ENCODE measurements at regions not wholly inside any gene's neighbourhood (a gene's known extent, or its start where the extent isn't known, plus 50 kb on each side); places are given as distances from the start of the nearest gene placed in this dataset.

- intact Hi-C loops (cut with DNase I) = no loop called here
- no peak for DNase-seq
Measured at GRCh38 chr10:4004144-4004543, 219.1 kb upstream of the KLF6 start.

- intact Hi-C loops (cut with DNase I) = no loop called here
- no peak for DNase-seq
Measured at GRCh38 chr10:4003348-4003973, 218.5 kb upstream of the KLF6 start.

GRCh38 chr10:4001811-4002210, 216.8 kb upstream of the KLF6 start:
- no peak for DNase-seq
- intact Hi-C loops (cut with DNase I) = no loop called here

- no peak for DNase-seq
- intact Hi-C loops (cut with DNase I) = no loop called here
Measured at GRCh38 chr10:3999642-4000041, 214.6 kb upstream of the KLF6 start.

GRCh38 chr10:3996697-3997096, 211.7 kb upstream of the KLF6 start:
- intact Hi-C loops (cut with DNase I) = no loop called here
- no peak for DNase-seq

- no peak for DNase-seq
- intact Hi-C loops (cut with DNase I) = no loop called here
Measured at GRCh38 chr10:3995302-3996210, 210.5 kb upstream of the KLF6 start.

- DNase-seq = no peak
- intact Hi-C loops (cut with DNase I) = no loop called here
Measured at GRCh38 chr10:3992382-3993178, 207.6 kb upstream of the KLF6 start.

- DNase-seq = no peak
- intact Hi-C loops (cut with DNase I) = no loop called here
Measured at GRCh38 chr10:3990307-3990706, 205.3 kb upstream of the KLF6 start.

- no peak for DNase-seq
- intact Hi-C loops (cut with DNase I) = no loop called here
Measured at GRCh38 chr10:3987143-3987974, 202.3 kb upstream of the KLF6 start.

- DNase-seq = no peak
- intact Hi-C loops (cut with DNase I) = no loop called here
Measured at GRCh38 chr10:3986493-3987142, 201.6 kb upstream of the KLF6 start.

- intact Hi-C loops (cut with DNase I) = no loop called here
- no peak for DNase-seq
Measured at GRCh38 chr10:3982746-3983442, 197.9 kb upstream of the KLF6 start.

- DNase-seq = no peak
- intact Hi-C loops (cut with DNase I) = no loop called here
Measured at GRCh38 chr10:3981300-3981699, 196.3 kb upstream of the KLF6 start.

GRCh38 chr10:3980660-3981059, 195.7 kb upstream of the KLF6 start:
- intact Hi-C loops (cut with DNase I) = no loop called here
- DNase-seq = no peak

GRCh38 chr10:3980144-3980543, 195.1 kb upstream of the KLF6 start:
- DNase-seq = no peak
- intact Hi-C loops (cut with DNase I) = no loop called here

- intact Hi-C loops (cut with DNase I) = no loop called here
Measured at GRCh38 chr10:3978761-3979160, 193.8 kb upstream of the KLF6 start.

GRCh38 chr10:3978174-3978573, 193.2 kb upstream of the KLF6 start:
- no peak for DNase-seq
- intact Hi-C loops (cut with DNase I) = no loop called here

More at GRCh38 chr10:3978761-3979160, 193.8 kb upstream of the KLF6 start:
- no peak for DNase-seq

- intact Hi-C loops (cut with DNase I) = no loop called here
- no peak for DNase-seq
Measured at GRCh38 chr10:3977761-3978160, 192.8 kb upstream of the KLF6 start.

- intact Hi-C loops (cut with DNase I) = no loop called here
- no peak for DNase-seq
Measured at GRCh38 chr10:3976718-3977117, 191.7 kb upstream of the KLF6 start.

GRCh38 chr10:3976171-3976570, 191.2 kb upstream of the KLF6 start:
- DNase-seq = no peak
- intact Hi-C loops (cut with DNase I) = no loop called here
